ENCODE measurements at regions not wholly inside any gene's neighbourhood (a gene's known extent, or its start where the extent isn't known, plus 50 kb on each side); places are given as distances from the start of the nearest gene placed in this dataset.

GRCh38 chr14:26766726-26767125, 168.9 kb upstream of the NOVA1 start:
- Histone ChIP-seq H4K20me1 (ENCODE audit: insufficient read depth, low read length) (no peaks in the 10 kb centered on the region), H3K4me1 (ENCODE audit: control insufficient read depth, insufficient read depth, low read length) (no peaks in the 10 kb centered on the region), H4K5ac (ENCODE audit: low read depth, low read length) (no peak overlapping the region), H3K4me2 (ENCODE audit: low read depth, low read length) (no peak overlapping the region), H4K91ac (ENCODE audit: insufficient read depth, low read depth, low read length) (no peak overlapping the region), H3K9ac (ENCODE audit: low read depth, low read length) (no peak overlapping the region), H3K4me3 (ENCODE audit: insufficient read depth, low read depth, low read length) (no peak overlapping the region), H3K9me1 (ENCODE audit: insufficient read depth, low read length) (no peaks in the 10 kb centered on the region), H3K18ac (ENCODE audit: low read depth, low read length) (no peak overlapping the region), H3K27me3 (ENCODE audit: control insufficient read depth, insufficient read depth, low read length) (no peaks in the 10 kb centered on the region), H3K27ac (ENCODE audit: insufficient read depth, low read length) (no peak overlapping the region), H3K4ac (ENCODE audit: low read depth, low read length) (no peak overlapping the region), H2BK20ac (ENCODE audit: low read depth, low read length) (no peak overlapping the region), H3K56ac (ENCODE audit: extremely low read depth, insufficient read depth, low read length) (no peak overlapping the region), H2AK9ac (replicated peaks; ENCODE audit: low read depth, low read length, poor library complexity) (no peak overlapping the region), H3K23ac (ENCODE audit: low read depth, low read length) (no peak overlapping the region), H3K14ac (replicated peaks; ENCODE audit: low read depth, low read length) (no peak overlapping the region), H3K79me1 (ENCODE audit: low read depth in 1 of 2, low read length in 2 of 2) (no peaks in the 10 kb centered on the region), H4K8ac (ENCODE audit: low read depth in 2 of 2, low read length in 2 of 2) (no peak overlapping the region), H3K9me3 (ENCODE audit: control insufficient read depth, insufficient read depth, low read length) (no peaks in the 10 kb centered on the region; the same call in 1 of the 2 replicates), H2BK15ac (ENCODE audit: low read depth, low read length) (no peak overlapping the region), H2BK120ac (ENCODE audit: low read depth, low read length) (no peak overlapping the region), H2AFZ (replicated peaks; ENCODE audit: low read length, poor library complexity) (no peak overlapping the region), H2BK5ac (ENCODE audit: low read depth, low read length, poor library complexity, severe bottlenecking) (no peak overlapping the region), H3K36me3 (ENCODE audit: control insufficient read depth, insufficient read depth, low read length) (no peaks in the 10 kb centered on the region), H2AK5ac (ENCODE audit: low read depth, low read length) (no peak overlapping the region)
- dilution Hi-C loops (cut with HindIII; ENCODE audit: low sequenced_read_pairs, unreplicated experiment): no loop called here
- no TSS peak for BruUV-seq (replicated peaks)
- TF ChIP-seq FOS (IDR thresholded peaks at IDR 0.05; ENCODE audit: low read depth, low read length): no peak
- TF ChIP-seq RFX5 (IDR thresholded peaks at IDR 0.05; ENCODE audit: low read depth, low read length): no peak
- no peak for TF ChIP-seq RCOR1 (IDR thresholded peaks at IDR 0.05; ENCODE audit: insufficient replicate concordance, low read length)
- TF ChIP-seq MAFK (IDR thresholded peaks at IDR 0.05; ENCODE audit: low read depth, low read length): no peak
- TF ChIP-seq CHD1 (IDR thresholded peaks at IDR 0.05; ENCODE audit: low read depth, low read length): no peak
- no peak for TF ChIP-seq MXI1 (IDR thresholded peaks at IDR 0.05; ENCODE audit: borderline replicate concordance, low read depth, low read length)
- TF ChIP-seq CEBPB (IDR thresholded peaks at IDR 0.05; ENCODE audit: low read depth, low read length): no peak
- no peak for TF ChIP-seq POLR2A (IDR thresholded peaks at IDR 0.05; ENCODE audit: low read depth, low read length)
- TF ChIP-seq USF2 (IDR thresholded peaks at IDR 0.05; ENCODE audit: low read depth, low read length): no peak
- no peak for TF ChIP-seq BHLHE40 (IDR thresholded peaks at IDR 0.05; ENCODE audit: low read depth, low read length)
- no peak for TF ChIP-seq MAZ (IDR thresholded peaks at IDR 0.05; ENCODE audit: borderline replicate concordance, low read depth, low read length)
- no peak for TF ChIP-seq CTCF (conservative IDR thresholded peaks at IDR 0.05; ENCODE audit: low read depth, low read length)
- no peak for TF ChIP-seq NFE2L2 (IDR thresholded peaks at IDR 0.05; ENCODE audit: low read depth, low read length)
- no peak for TF ChIP-seq SMC3 (IDR thresholded peaks at IDR 0.05; ENCODE audit: low read depth, low read length)
- TF ChIP-seq RAD21 (IDR thresholded peaks at IDR 0.05; ENCODE audit: low read length): no peak
- TF ChIP-seq ELK1 (IDR thresholded peaks at IDR 0.05; ENCODE audit: borderline replicate concordance, low read depth, low read length): no peak
- no peak for ATAC-seq (ENCODE audit: low read depth)
- ChIA-PET CTCF (no interaction called here), POLR2A (ENCODE audit: unreplicated experiment) (no interaction called here)
- intact Hi-C loops (cut with micrococcal nuclease): no loop called here
- in situ Hi-C loops (cut with MboI; ENCODE audit: low sequenced_read_pairs): no loop called here
- DNase-seq: no peak
- WGBS, 2 experiments (ENCODE audit: extremely low coverage in 2 of 2, insufficient read length in 1 of 2): no CpG with 5 or more reads among the region's 1 CpG

Measured in IMR-90 (cell line).